GM21723 (cell line): ENCODE measurements at regions not wholly inside any gene's neighbourhood (a gene's known extent, or its start where the extent isn't known, plus 50 kb on each side); places are given as distances from the start of the nearest gene placed in this dataset.

ENCODE experiments used
- ATAC-seq: cut with Tn5 transposase; IDR thresholded peaks from one replicate; pipeline ENCODE4 v1.9.1; 2021; ENCODE audit warnings: mild to moderate bottlenecking, moderate library complexity; ENCODE audit not compliant: unreplicated experiment

DNA sequence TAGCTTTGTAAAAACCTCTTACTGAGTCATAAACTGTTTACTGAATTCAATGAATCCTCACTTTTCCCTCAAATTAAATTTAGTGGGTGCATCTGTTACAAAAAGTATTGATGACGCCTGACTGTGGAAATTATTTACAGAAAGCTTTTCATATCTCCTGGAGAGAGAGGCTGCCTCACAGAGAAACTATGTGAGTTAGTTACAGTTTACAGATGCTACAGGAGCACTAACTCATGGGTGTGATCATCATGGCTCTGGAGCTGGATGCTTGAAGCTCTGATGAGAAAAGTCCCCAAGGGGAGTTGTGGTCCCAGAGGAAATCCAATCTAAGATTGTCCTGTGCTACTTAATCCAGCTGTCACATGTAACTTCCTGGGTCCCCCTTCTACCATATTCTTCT lies 590.8 kb downstream of the LMO7 start:
- no peak for ATAC-seq

GRCh38 chr13:76225815-76226489 lies 589.8 kb downstream of the LMO7 start:
- ATAC-seq = no peak

DNA sequence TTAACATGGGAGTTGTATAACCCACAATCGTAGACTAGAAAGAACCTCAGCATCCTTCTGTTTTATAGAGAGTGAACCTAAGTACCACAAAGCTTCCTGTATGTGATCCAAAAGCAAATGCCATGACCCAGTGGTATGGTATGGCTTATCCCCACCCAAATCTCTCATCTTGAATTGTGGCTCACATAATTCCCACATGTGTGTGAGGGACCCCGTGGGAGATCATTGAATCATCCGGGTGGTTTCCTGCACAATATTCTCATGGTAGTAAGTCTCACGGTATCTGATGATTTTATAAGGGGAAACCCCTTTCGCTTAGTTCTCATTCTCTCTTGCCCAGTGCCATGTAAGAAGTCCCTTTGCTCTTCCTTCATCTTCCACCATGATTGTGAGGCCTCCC lies 587.9 kb downstream of the LMO7 start:
- no peak for ATAC-seq

- ATAC-seq = no peak
Observed at GRCh38 chr13:76223565-76223964, 587.4 kb downstream of the LMO7 start.

GRCh38 chr13:76222511-76222910 lies 586.4 kb downstream of the LMO7 start:
- no peak for ATAC-seq

DNA sequence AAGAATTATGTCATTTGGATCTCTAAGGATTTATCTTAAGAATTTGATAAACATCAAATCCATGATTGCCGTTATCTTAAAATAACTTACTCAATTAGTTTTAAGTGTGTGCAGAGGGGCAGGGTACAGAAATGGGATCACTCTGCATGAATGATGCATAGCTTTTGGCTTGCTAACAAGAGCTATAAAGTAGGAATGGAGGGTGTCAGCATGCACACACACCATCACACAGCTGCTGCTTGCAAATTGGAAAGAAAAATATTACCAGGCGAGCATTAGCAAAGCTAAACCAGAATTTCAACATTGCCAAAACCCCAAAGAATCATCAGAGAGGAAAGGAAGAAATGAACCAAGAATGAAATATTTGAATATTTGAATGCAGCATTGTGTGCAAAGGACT lies 580.6 kb downstream of the LMO7 start:
- no peak for ATAC-seq

DNA sequence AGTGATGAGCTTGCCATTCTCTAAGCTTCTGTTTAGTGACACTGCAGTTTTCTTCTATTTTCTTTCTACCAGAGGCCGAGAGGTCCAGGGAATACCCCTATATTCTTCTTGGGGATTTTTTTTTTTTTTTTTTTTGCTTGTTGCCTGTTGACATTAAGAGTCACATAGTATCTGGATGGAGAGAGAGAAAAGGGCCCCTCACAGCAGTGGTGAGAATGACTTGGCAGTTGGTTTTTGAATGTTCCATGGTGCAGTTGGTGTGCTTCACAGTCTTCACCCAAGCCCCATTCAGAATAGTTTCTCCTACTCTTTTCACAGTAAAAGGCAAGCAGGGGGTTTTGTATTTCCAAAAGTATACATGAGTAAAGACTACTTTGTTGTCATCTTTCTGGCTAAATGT lies 577.9 kb downstream of the LMO7 start:
- ATAC-seq = no peak

DNA sequence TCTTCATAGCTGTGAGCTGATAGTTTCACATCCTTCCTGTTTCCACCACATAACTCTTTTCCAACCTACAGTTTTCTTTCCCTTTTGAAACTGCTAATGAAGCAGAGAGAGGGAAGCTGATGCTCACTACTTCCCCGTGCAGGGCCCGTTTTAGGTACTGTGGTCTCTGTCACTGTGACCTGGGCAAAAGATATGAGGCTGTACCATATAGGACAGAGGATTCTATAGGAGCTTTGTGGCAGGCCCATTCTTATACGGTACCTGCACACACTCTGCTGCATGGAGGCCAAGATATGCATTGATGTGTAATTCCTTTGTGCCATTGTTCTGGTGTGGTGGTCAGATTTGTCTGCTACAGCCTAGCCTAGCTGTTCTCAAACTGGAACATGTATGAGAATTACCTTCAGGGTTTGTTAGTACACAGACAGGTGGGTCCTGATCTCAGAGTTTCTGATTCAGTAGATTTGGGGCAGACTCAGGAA lies 577.3 kb downstream of the LMO7 start:
- ATAC-seq = no peak

GRCh38 chr13:76210262-76210661 lies 574.1 kb downstream of the LMO7 start:
- ATAC-seq = no peak

GRCh38 chr13:76198568-76199163 lies 562.5 kb downstream of the LMO7 start:
- no peak for ATAC-seq

- no peak for ATAC-seq
Observed at GRCh38 chr13:76189882-76190519, 553.9 kb downstream of the LMO7 start.

GRCh38 chr13:76175961-76176725 lies 540.0 kb downstream of the LMO7 start:
- ATAC-seq = no peak

DNA sequence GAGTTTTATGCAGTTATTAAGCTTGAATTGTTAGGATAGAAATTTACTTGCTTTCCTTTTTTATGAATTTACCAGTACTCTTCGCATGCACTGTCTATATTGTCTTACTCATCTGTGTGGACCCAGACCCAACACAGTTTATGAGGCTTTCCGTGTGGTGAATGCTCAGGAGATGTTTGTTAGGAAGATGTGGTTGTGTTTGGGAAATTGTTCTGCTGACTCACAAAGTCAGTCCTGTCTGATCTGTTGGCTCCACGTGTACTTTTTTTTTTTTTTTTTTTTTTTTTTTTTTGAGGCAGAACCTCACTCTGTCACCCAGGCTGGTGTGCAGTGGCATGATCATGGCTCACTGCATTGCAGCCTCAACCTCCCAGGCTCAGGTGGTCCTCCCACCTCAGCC lies 532.5 kb downstream of the LMO7 start:
- no peak for ATAC-seq

- ATAC-seq = no peak
Observed at GRCh38 chr13:76164290-76164689, 528.2 kb downstream of the LMO7 start.

GRCh38 chr13:76163761-76164160 lies 527.6 kb downstream of the LMO7 start:
- ATAC-seq = no peak

- no peak for ATAC-seq
Observed at GRCh38 chr13:76160961-76161925, 525.1 kb downstream of the LMO7 start.

GRCh38 chr13:76160506-76160905 lies 524.4 kb downstream of the LMO7 start:
- no peak for ATAC-seq

GRCh38 chr13:76157926-76158325 lies 521.8 kb downstream of the LMO7 start:
- no peak for ATAC-seq

GRCh38 chr13:76153239-76153638 lies 517.1 kb downstream of the LMO7 start:
- ATAC-seq = no peak

DNA sequence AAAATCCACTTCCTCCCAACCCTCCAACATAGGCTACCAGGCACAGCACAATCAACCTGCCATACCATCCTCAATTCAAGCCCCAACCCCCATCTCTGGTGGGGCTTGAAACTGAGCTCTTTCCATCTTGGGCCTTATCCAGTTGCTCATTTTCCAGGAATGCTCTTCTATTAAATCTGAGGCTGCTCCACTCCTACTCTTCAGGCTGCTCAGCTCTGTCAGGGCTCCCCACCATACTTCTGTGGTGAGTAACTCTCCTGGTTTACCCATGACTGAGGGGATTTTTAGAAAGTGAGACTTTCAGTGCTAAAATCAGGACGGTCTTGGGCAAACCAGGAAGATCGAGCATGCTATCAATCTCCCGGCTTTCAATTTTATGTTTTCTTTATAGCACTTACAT lies 512.8 kb downstream of the LMO7 start:
- no peak for ATAC-seq
